Thyroid gland (tissue), 4 donors: ENCODE measurements at regions not wholly inside any gene's neighbourhood (a gene's known extent, or its start where the extent isn't known, plus 50 kb on each side); places are given as distances from the start of the nearest gene placed in this dataset.

Experiments
- CTCF ChIP-seq, 6 experiments: fragments of 200-600 bp in 3 of 6; fragments of 450-650 bp in 3 of 6; sonication (generic) in 3 of 6; IDR thresholded peaks; one replicate each; pipeline ENCODE4 v1.5.1; 2016 to 2019; ENCODE audit warnings: antibody characterized with exemption in 6 of 6, mild to moderate bottlenecking in 2 of 6, inconsistent platforms in 1 of 6, moderate library complexity in 1 of 6
- POLR2A ChIP-seq, 2 donors: fragments of 450-650 bp; IDR thresholded peaks; one replicate each; pipeline ENCODE4 v1.6.1; 2017; ENCODE audit warnings: antibody characterized with exemption in 2 of 2, mild to moderate bottlenecking in 2 of 2, moderate library complexity in 1 of 2

- TF ChIP-seq CTCF (IDR thresholded peaks at IDR 0.05) (no peak), POLR2A (IDR thresholded peaks at IDR 0.05) (no peak)
Observed at GRCh38 chr6:154621686-154622085, 111.2 kb upstream of the CNKSR3 start.
